ENCODE measurements at regions not wholly inside any gene's neighbourhood (a gene's known extent, or its start where the extent isn't known, plus 50 kb on each side); places are given as distances from the start of the nearest gene placed in this dataset.

GRCh38 chr6:170027647-170028043 lies 263.2 kb downstream of the DLL1 start:
- H3K4me3 ChIP-seq (ENCODE audit: low read depth, low read length), result no peak overlapping the region
- TF ChIP-seq MYC (IDR thresholded peaks at IDR 0.05; ENCODE audit: low read depth, low read length) (no peak), POLR2A (IDR thresholded peaks at IDR 0.05; ENCODE audit: extremely low read depth, insufficient read length) (no peak), CTCF (IDR thresholded peaks at IDR 0.05; ENCODE audit: low read depth, low read length) (no peak), MAX (IDR thresholded peaks at IDR 0.05; ENCODE audit: low read depth, low read length) (no peak)

GRCh38 chr6:170026751-170027646 lies 263.9 kb downstream of the DLL1 start:
- TF ChIP-seq MAX (IDR thresholded peaks at IDR 0.05; ENCODE audit: low read depth, low read length) (no peak), POLR2A (IDR thresholded peaks at IDR 0.05; ENCODE audit: extremely low read depth, insufficient read length) (no peak), CTCF (IDR thresholded peaks at IDR 0.05; ENCODE audit: low read depth, low read length) (no peak), MYC (IDR thresholded peaks at IDR 0.05; ENCODE audit: low read depth, low read length) (no peak)
- no peak for DNase-seq (ENCODE audit: low read depth)
- no peak overlapping the region for H3K4me3 ChIP-seq (ENCODE audit: low read depth, low read length)

More at GRCh38 chr6:170027647-170028043, 263.2 kb downstream of the DLL1 start:
- peak; percentile 79 for DNase-seq (ENCODE audit: low read depth)

GRCh38 chr6:170025935-170026750 lies 264.7 kb downstream of the DLL1 start:
- no peak overlapping the region for H3K4me3 ChIP-seq (ENCODE audit: low read depth, low read length)
- TF ChIP-seq CTCF (IDR thresholded peaks at IDR 0.05; ENCODE audit: low read depth, low read length) (no peak), MAX (IDR thresholded peaks at IDR 0.05; ENCODE audit: low read depth, low read length) (no peak), POLR2A (IDR thresholded peaks at IDR 0.05; ENCODE audit: extremely low read depth, insufficient read length) (no peak), MYC (IDR thresholded peaks at IDR 0.05; ENCODE audit: low read depth, low read length) (no peak)
- DNase-seq (ENCODE audit: low read depth), result no peak

GRCh38 chr6:170025341-170025911 lies 265.5 kb downstream of the DLL1 start:
- no peak overlapping the region for H3K4me3 ChIP-seq (ENCODE audit: low read depth, low read length)
- TF ChIP-seq CTCF (IDR thresholded peaks at IDR 0.05; ENCODE audit: low read depth, low read length) (no peak), MYC (IDR thresholded peaks at IDR 0.05; ENCODE audit: low read depth, low read length) (no peak), POLR2A (IDR thresholded peaks at IDR 0.05; ENCODE audit: extremely low read depth, insufficient read length) (no peak), MAX (IDR thresholded peaks at IDR 0.05; ENCODE audit: low read depth, low read length) (no peak)
- no peak for DNase-seq (ENCODE audit: low read depth)

GRCh38 chr6:170024940-170025339 lies 265.9 kb downstream of the DLL1 start:
- DNase-seq (ENCODE audit: low read depth), result no peak

More at GRCh38 chr6:170024940-170025339, 265.9 kb downstream of the DLL1 start:
- H3K4me3 ChIP-seq (ENCODE audit: low read depth, low read length), result no peak overlapping the region
- TF ChIP-seq POLR2A (IDR thresholded peaks at IDR 0.05; ENCODE audit: extremely low read depth, insufficient read length), result no peak
- TF ChIP-seq MAX (IDR thresholded peaks at IDR 0.05; ENCODE audit: low read depth, low read length), result no peak
- TF ChIP-seq CTCF (IDR thresholded peaks at IDR 0.05; ENCODE audit: low read depth, low read length), result no peak
- TF ChIP-seq MYC (IDR thresholded peaks at IDR 0.05; ENCODE audit: low read depth, low read length), result no peak
